ENCODE measurements at regions not wholly inside any gene's neighbourhood (a gene's known extent, or its start where the extent isn't known, plus 50 kb on each side); places are given as distances from the start of the nearest gene placed in this dataset.

DNA sequence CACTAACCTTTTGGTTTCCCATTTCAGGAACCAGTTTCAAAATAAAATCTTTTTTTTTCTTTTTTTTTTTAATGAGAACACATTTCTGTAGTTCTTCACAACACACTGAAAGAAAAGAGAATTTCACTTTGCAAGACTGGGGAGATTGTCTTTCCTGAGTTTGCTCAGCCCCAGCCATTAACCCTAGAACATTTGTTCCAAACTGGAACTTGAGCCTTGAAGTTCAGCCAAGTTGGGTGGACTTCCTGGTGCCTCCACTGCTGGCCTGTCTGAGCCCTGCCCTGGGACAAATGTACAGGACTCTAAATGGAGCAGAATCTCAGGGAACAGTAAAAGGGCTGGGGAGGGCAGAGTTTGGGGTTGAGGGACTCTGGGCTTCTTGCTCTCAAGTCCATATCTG, 196.4 kb upstream of the LPP start:
- DNase-seq (ENCODE audit: low spot score): no peak

More for the DNA sequence above, 196.4 kb upstream of the LPP start:
- no peaks in the 10 kb centered on the region for H3K36me3 ChIP-seq (ENCODE audit: control insufficient read depth in 4 of 4, insufficient read depth in 3 of 4, low read depth in 1 of 4, low read length in 3 of 4)
- no peak overlapping the region for H3K9ac ChIP-seq (ENCODE audit: low read depth in 1 of 2, low read length in 2 of 2)
- H3K4me1 ChIP-seq (ENCODE audit: control insufficient read depth in 4 of 4, insufficient read depth in 4 of 4, low read length in 3 of 4): peaks cover 4 to 41% (median 30%) of the 10 kb centered on the region in 4 donors
- no peaks in the 10 kb centered on the region for H3K9me3 ChIP-seq (ENCODE audit: control insufficient read depth in 4 of 4, low read length in 3 of 4)
- TF ChIP-seq HNF4A (conservative IDR thresholded peaks at IDR 0.05): peak; percentile 84 to 86
- peak in 1 of 2 donors; percentile 22 for TF ChIP-seq GABPA (IDR thresholded peaks at IDR 0.05 in 1 of 2, conservative IDR thresholded peaks at IDR 0.05 in 1 of 2)
- TF ChIP-seq RXRA (IDR thresholded peaks at IDR 0.05): peak; percentile 75 to 79
- TF ChIP-seq TAF1 (conservative IDR thresholded peaks at IDR 0.05): no peak
- peak; percentile 27 to 41 for TF ChIP-seq JUND (IDR thresholded peaks at IDR 0.05)
- TF ChIP-seq, protein P1, sequence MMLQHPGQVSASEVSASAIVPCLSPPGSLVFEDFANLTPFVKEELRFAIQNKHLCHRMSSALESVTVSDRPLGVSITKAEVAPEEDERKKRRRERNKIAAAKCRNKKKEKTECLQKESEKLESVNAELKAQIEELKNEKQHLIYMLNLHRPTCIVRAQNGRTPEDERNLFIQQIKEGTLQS (IDR thresholded peaks at IDR 0.05): no peak
- no peak for TF ChIP-seq FOXA2 (IDR thresholded peaks at IDR 0.05)
- TF ChIP-seq REST (IDR thresholded peaks at IDR 0.05): no peak
- no peak for TF ChIP-seq CTCF (IDR thresholded peaks at IDR 0.05; ENCODE audit: low read depth, low read length, missing input control)
- no peak for TF ChIP-seq FOXA1 (IDR thresholded peaks at IDR 0.05)
- TF ChIP-seq, protein P2, sequence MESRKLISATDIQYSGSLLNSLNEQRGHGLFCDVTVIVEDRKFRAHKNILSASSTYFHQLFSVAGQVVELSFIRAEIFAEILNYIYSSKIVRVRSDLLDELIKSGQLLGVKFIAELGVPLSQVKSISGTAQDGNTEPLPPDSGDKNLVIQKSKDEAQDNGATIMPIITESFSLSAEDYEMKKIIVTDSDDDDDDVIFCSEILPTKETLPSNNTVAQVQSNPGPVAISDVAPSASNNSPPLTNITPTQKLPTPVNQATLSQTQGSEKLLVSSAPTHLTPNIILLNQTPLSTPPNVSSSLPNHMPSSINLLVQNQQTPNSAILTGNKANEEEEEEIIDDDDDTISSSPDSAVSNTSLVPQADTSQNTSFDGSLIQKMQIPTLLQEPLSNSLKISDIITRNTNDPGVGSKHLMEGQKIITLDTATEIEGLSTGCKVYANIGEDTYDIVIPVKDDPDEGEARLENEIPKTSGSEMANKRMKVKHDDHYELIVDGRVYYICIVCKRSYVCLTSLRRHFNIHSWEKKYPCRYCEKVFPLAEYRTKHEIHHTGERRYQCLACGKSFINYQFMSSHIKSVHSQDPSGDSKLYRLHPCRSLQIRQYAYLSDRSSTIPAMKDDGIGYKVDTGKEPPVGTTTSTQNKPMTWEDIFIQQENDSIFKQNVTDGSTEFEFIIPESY (IDR thresholded peaks at IDR 0.05): no peak
- TF ChIP-seq YY1 (IDR thresholded peaks at IDR 0.05): peak; percentile 62
- peak; percentile 49 to 61 for TF ChIP-seq RAD21 (IDR thresholded peaks at IDR 0.05)
- TF ChIP-seq MAX (IDR thresholded peaks at IDR 0.05): peak; percentile 56
- TF ChIP-seq SP1 (IDR thresholded peaks at IDR 0.05): peak; percentile 49
- peak in 1 of 2 donors; percentile 11 for TF ChIP-seq EGR1 (IDR thresholded peaks at IDR 0.05; ENCODE audit: low read depth in 2 of 2)
- peak; percentile 57 for TF ChIP-seq HNF4G (IDR thresholded peaks at IDR 0.05)
- no peak for TF ChIP-seq NR2F2 (IDR thresholded peaks at IDR 0.05)
- no peak overlapping the region for H3K27ac ChIP-seq (ENCODE audit: low read depth in 1 of 2, low read length in 2 of 2)
- no peak overlapping the region for H3K4me3 ChIP-seq (ENCODE audit: low read depth in 1 of 3, low read length in 3 of 3)
- no peaks in the 10 kb centered on the region for H3K27me3 ChIP-seq (ENCODE audit: control insufficient read depth in 4 of 4, insufficient read depth in 4 of 4, low read length in 3 of 4)

Data from liver (tissue), 7 donors.